HEK293 (cell line): ENCODE measurements at regions not wholly inside any gene's neighbourhood (a gene's known extent, or its start where the extent isn't known, plus 50 kb on each side); places are given as distances from the start of the nearest gene placed in this dataset.

Experiments used
- ATF2 ChIP-seq: fragments of 450-650 bp; formaldehyde crosslinking; IDR thresholded peaks from 2 replicates; pipeline ENCODE4 v1.5.1; 2016; ENCODE audit warnings: missing biosample characterization, missing genetic modification characterization, low read depth
- CTCF ChIP-seq: fragments of 450-650 bp; formaldehyde crosslinking; IDR thresholded peaks from 2 replicates; pipeline ENCODE4 v1.5.1; 2016; ENCODE audit warnings: missing biosample characterization, missing genetic modification characterization
- GLI2 ChIP-seq: fragments of 450-650 bp; formaldehyde crosslinking; IDR thresholded peaks from 2 replicates; pipeline ENCODE4; 2017; ENCODE audit warnings: missing biosample characterization, missing genetic modification characterization, low read depth, borderline replicate concordance
- KLF10 ChIP-seq: fragments of 450-650 bp; IDR thresholded peaks from 2 replicates; pipeline ENCODE4 v1.5.1; 2018; ENCODE audit warnings: missing biosample characterization, mild to moderate bottlenecking, missing genetic modification characterization
- PRDM4 ChIP-seq: fragments of 450-650 bp; formaldehyde crosslinking; IDR thresholded peaks from 2 replicates; pipeline ENCODE4 v1.5.1; 2017; ENCODE audit warnings: missing biosample characterization, missing genetic modification characterization
- REPIN1 ChIP-seq: fragments of 450-650 bp; formaldehyde crosslinking; IDR thresholded peaks from 2 replicates; pipeline ENCODE4 v1.5.1; 2017; ENCODE audit warnings: missing biosample characterization, missing genetic modification characterization, low read depth
- ZNF24 ChIP-seq: fragments of 450-650 bp; formaldehyde crosslinking; IDR thresholded peaks from 2 replicates; pipeline ENCODE4 v1.5.1; 2016; ENCODE audit warnings: missing biosample characterization, missing genetic modification characterization
- ZXDB ChIP-seq: fragments of 450-650 bp; formaldehyde crosslinking; IDR thresholded peaks from 2 replicates; pipeline ENCODE4 v1.5.1; 2016; ENCODE audit warnings: missing biosample characterization, missing genetic modification characterization

- no peak for TF ChIP-seq REPIN1 (tag by site-specific recombination)
- no peak for TF ChIP-seq GLI2 (tag by site-specific recombination)
- TF ChIP-seq CTCF = 0 out of 2 replicates have a peak, but pooled peaks have one; percentile 18
- no peak for TF ChIP-seq PRDM4 (tag by site-specific recombination)
- TF ChIP-seq ZNF24 = no peak
- TF ChIP-seq ATF2 (tag by site-specific recombination) = no peak
- no peak for TF ChIP-seq ZXDB (tag by site-specific recombination)
- no peak for TF ChIP-seq KLF10 (tag by site-specific recombination)
These were observed 581.0 kb upstream of the MAP3K7 start for GRCh38 chr6:91167846-91168245.
